Posterior vena cava (tissue), 2 donors: ENCODE measurements at regions not wholly inside any gene's neighbourhood (a gene's known extent, or its start where the extent isn't known, plus 50 kb on each side); places are given as distances from the start of the nearest gene placed in this dataset.
"Not testable (repeated sequence)": the region's sequence is repeated elsewhere in the genome, so short reads cannot be mapped to it uniquely, and the experiment has no call there.

Experiments used
- DNase-seq: peaks from one replicate; pipeline ENCODE4 v3.0.0-alpha.2; 2020; ENCODE audit warnings: low spot score
- intact Hi-C, 2 donors: fragments of 100-400 bp; cut with DNase I; formaldehyde crosslinking; loops; one replicate each; pipeline versions ENCODE4 v1.14.1 to v1.14.2; 2022 to 2023
- donor health status: DM: yes; HTN: yes; CAD: no.
- donor health status: DM: yes; HTN: yes; CAD: no.

DNA sequence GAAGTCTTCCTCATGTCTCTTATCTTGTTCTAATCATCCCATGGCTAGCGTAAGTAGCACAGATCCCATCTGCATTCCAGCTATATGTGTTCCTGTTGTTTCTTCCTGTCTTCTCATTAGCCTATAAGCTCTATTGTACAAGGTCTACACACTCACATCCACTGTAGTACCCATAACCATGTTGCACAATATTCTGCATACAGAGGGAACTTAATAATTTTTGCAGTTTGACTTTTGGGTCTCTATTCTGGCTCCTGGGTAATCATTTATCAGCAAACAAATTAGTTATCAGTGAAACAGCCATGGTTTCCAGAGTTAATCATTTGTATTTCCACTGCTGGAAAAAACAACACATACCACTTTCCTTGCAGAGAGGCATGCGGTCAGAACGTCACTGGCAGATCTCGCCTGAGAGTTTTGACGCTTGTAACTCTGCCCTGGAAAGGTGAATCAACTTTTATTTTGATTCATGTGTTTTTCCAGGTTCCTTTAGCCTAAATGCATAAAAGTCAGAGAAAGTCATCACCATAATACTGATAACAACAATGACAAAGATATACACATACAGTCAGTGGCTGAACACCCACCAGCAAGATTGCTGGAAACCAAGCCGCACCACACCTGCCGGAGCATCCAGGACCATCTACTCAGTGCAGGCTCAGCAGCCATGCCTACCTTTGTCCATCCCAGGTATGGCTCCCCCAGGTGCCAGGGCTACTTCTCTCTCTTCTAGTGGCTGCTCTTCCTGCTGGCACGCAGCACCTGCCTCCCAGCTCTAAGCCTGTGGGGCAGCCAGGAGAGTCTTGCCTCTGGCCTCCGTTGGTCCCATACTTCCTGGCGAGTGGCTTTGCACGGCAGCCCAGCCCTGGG, 158.2 kb downstream of the QRSL1 start:
- DNase-seq = no peak
- intact Hi-C loops = no loop called here

DNA sequence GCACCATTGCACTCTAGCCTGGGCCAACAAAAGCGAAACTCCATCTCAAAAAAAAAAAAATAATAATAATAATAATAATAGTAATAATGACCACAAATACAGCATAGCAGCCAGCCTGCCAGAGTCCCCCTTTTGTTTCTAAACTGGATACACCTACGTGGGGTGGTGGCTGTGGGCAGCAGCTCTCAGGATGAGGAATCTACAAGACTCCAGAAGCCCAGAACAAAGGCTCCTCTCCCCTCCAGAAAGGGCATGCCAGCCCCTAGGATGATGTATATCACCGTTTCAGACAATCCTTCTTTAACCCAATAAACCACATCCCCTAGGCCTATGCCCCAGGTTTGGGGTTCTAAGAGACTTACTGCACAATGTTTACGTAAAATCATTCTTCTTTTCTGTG, 155.9 kb downstream of the QRSL1 start:
- no peak for DNase-seq
- intact Hi-C loops = no loop called here

DNA sequence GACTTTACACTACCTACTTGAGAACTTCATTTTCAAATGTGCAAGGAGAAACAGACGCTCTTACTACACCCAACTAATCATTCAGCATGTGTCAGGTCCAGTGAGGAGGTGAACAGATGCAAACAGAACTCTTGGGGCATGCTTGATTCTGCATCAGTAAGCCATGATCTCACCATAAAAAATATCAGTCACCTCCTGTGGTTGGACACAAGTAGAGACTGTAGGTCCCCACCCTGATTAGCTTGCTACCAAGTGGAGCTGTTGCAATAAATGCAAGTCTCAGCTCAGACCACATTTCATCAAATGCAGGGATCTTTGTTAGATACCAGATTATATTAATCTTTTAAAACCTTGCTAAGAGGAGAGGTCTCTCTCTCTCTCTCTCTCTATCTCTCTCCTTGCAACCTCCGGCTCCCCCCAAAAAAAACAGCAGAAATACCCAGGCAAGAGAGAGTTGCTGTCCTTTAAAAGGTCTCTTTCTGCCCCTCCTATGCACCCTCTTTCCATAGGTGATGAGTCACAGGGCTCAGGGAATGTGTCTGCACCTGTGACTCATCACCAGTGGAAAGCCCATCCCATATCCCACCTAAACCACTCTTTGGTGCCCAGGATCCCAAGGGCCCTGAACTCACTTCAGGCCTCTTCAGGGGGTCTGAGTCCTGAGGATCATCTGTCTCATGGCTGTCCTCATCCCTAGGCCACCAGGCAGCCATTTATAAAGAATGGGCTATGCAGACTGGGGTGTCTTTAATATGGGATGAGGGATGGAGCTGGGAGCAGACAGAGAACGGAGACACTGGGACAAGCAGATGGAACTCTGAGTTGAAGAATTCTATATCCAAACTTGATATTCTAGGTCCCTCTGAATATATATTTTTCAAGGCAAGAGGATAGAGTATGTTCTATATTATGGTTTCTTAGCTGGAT, 154.5 kb downstream of the QRSL1 start:
- no peak for DNase-seq
- intact Hi-C loops = no loop called here

DNA sequence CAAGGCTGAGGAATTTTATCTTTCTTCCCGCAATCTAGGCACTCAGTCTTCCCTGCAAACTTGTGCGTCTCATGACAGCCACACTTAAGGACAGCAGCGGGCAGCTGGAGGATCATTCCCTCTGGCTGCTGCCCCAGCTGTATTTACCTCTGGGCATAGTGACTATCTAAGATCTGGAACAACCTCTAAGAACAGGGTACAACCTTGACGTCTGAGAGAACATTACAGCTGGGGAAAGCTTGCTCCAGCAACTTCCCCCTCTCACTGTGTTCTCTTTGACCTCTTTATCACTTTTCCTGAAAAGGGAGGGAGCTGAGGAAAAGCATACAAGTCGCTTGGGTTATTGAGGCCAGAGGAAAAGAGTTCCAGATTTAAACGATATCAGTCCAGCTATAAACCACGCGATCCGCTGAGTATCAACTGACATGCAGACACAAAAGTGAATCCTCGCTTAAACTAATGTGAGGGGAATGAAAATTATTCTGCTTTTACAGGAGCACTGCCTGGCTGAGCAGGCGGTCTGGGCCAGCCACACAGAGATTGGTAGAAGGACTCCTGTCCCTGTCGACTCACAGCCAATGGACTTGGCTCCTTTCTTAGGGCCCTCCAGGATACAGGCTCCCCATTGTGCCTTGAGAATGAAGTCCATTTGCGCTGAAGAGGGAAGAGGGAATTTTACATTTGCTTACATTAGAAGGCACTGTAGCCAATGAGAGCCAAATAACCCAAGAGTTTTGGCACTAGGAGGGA, 153.3 kb downstream of the QRSL1 start:
- no peak for DNase-seq
- intact Hi-C loops = no loop called here

DNA sequence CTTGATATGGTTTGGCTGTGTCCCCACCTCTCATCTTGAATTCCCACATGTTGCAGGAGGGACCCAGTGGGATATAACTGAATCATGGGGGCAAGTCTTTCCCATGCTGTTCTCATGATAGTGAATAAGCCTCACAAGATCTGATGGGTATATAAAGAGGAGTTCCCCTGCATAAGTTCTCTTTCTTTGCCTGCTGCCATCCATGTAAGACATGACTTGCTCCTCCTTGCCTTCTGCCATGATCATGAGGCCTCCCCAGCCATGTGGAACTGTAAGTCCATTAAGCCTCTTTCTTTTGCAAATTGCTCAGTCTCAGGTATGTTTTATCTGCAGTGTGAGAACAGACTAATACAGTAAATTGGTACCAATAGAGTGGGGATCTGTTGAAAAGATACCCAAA, 150.2 kb downstream of the QRSL1 start:
- DNase-seq, intact Hi-C loops: not testable (repeated sequence)

DNA sequence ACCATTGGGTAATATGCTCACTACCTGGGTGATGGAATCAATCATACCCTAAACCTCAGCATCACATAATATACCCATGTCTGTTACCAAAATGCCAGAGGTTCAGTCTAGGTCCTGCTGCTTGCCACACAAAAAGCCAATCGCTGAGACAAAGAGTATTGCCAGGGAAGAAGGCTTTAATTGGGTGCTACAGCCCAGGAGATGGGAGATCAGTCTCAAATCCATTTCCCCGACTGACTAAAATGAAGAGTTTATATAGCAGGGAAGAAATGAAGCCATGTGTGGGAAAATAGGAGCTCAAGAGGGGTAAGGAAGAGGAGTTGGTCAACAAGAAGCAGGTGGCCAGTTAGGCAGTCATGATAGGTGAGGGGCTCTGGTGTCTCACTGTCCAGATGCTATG, 149.6 kb downstream of the QRSL1 start:
- intact Hi-C loops = no loop called here
- no peak for DNase-seq

DNA sequence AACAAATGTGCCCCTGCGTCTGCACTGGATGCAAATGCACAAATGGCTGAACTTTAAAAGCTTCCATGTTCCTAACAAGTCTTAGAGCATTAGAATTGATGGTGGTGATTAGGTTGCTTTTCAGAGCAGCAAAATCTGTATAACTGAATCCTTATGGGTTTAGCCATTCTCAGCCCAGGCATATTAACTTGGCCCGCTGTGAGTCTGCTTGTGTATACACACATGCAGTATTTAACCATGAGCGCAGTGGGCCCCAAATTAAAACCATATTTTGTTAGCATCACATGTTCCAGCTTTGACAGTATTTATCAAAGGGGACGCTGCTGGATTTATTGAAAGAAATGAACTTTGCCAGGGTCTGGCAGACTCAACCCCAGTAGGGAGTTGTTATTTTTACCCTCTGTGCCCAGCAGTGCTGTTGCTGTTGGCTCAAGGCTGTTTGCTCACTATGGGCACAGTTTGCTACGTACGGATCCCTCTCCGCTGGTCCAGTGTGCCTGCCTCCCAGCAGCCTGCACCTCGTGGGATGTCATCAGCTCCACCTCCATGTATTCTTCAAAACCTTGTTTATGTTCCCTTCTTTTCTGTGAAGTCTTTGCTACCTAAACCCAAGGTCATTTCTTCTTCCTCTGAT, 144.7 kb downstream of the QRSL1 start:
- intact Hi-C loops = no loop called here
- DNase-seq = no peak

DNA sequence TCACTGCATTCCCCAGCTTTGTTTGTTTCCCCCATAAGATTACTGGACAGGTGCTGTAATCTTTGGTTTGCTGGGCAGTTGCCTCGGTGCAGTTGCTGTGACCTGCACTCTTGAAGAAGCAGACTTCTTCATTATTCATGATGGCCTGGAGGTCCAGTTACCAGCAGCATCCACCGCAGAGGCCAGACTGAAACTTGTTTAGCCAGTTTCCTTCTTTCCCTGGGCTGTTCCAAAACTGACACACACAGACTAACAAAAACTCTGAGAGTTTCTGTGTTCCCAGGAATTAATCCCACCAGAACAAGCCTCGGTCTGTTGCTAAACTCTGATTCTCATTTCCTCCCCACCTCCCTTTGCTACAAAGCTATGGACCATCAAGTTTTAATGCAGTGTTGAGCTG, 144.1 kb downstream of the QRSL1 start:
- intact Hi-C loops = no loop called here
- DNase-seq = no peak

DNA sequence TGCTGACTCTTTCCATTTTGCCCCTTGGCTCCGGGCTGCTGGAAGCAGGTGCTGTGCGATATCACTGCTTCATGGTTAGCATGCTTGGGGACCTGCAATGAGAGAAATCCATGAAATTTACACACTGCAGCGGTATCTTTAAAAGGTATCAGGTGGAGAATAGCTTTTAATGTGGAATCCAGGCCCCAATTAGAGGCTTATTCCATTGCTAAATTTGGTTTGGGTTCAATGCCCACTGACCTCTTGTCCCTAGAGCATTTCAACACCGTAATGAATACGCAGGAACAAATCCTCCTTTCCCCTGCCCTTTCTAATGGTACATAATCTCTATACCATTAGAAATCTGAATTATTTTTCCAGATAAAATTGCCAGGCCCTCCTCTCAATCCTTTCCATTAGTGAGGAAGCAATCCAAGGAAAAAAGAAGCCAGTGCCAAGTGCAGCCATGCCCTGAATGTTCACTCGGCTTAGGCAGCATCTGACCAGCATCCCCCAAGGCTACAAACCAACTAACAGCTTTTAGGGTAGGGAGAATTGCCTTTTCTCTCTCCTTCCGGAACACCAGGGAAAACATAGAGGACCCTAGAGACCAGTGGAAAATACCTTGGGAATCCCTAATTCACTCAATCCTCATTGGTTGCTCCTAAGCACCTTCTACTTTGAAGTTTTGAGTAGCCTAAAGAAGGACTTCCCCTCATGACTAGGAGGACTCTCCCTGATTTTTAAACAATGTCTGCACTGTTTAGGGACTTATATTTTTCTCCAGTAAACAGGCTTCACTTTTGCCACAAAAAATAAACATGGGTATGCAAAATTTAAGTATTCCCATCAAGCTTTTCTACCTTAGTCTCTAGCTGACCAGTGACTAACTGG, 143.1 kb downstream of the QRSL1 start:
- no peak for DNase-seq
- intact Hi-C loops = no loop called here

DNA sequence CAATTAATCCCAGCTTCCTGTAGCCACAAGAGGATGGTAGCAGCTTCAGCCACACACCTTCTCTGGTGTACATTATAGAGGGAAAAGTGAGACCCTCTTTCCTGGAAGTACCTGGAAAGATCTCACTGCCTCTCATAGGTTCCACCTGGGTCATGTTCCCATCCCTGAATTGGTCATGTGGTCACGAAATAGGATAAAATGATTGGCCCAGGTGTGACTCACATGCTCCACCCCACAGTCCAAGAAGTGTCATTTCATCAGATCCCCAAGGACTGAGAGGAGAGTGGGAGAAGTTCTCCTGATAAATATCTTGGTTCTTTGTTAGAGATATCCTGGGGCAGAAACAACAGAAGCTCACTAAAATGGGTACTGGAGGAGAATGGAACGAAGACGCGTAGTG, 142.4 kb downstream of the QRSL1 start:
- intact Hi-C loops = no loop called here
- no peak for DNase-seq

DNA sequence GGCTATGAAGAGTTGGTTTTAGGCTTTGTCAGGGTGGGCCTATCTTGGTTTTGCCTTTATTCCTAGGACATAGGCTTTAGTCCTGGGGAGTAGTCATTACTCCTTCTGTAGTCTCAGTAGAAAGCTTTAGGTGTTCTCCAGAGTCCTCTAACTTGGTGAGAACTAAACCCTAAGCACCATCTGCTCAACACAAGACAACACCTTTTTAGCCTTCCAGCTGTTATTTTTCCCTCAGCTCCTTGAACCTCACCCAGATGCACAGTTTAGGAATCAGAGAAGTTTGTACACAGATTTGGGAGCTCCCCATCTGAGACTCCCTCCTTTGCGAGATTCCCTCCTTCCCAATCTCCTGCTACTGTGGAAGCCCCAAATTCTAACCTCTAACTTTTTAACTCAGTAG, 141.3 kb downstream of the QRSL1 start:
- no peak for DNase-seq
- intact Hi-C loops = no loop called here

DNA sequence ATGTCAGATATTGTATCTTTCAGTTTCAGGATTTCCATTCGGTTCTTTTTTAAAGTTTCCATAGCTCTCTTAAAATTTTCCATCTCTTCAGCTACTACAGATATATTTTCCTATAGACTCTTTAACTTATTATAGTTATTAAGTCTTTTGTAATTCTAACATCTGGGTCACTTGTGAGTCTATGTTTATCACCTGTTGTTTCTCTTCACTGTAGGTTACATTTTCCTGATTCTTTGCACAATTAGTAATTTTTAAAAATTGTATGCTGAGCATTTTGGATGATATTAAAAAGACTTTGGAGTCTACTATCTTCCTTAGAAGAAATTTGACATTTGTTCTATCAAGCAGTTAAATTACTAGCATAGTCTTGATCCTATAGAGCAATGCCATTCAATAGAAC, 140.7 kb downstream of the QRSL1 start:
- intact Hi-C loops = no loop called here
- no peak for DNase-seq

DNA sequence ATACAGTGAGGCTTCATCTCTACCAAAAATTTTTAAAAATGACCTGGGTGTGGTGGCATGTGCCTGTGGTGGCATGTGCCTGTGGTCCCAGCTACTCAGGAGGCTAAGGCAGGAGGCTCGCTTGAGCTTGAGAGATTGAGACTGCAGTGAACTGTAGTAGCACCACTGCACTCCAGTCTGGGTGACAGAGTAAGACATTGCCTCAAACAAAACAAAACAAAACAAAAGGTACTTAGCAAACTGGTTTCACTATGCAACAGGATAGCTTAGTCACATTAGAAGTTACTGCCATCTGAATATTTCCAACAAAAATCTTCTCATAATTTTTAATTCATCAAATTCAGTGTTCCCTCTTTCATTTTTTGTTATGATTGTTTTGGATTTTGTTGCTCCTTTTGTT, 137.9 kb downstream of the QRSL1 start:
- DNase-seq = no peak
- intact Hi-C loops = no loop called here

DNA sequence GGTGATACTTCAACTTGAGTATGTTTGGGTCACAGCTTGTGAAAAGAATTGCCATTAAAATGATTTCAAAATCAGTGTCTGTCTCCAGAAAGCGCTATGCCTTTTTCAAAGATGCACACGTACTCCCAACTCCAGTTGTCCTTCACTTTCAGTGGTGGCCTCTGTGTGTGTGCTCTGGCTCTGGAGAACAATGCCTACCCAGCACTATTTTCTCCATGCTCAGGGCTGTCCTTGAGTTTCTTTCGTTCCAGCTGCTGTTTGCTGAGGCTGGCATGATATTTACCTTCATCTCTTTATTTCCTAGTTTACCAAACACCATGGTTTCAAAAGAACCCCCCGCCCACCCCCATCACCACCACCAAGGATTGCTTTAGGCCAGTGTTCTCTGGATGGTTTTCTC, 136.8 kb downstream of the QRSL1 start:
- DNase-seq = no peak
- intact Hi-C loops = no loop called here

DNA sequence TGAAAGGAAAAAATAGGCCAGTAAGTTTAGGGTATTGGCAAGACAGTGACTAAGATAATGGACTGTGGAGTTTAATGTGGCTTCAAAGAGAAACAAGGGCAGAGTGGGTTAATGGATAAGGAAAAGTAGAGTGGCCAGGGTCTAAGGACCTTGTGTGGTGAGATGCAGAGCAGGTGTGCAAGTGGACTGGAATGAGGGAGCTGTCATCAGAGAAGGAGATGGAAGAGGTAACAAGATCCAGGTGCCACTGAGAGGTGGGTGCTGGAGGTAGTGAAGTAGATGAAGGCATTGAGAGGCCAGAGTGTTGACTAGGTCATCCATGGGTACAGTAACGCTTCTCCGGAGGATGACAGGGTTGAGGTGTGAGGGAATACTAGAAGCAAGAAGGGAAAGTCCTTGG, 136.1 kb downstream of the QRSL1 start:
- intact Hi-C loops = no loop called here

DNA sequence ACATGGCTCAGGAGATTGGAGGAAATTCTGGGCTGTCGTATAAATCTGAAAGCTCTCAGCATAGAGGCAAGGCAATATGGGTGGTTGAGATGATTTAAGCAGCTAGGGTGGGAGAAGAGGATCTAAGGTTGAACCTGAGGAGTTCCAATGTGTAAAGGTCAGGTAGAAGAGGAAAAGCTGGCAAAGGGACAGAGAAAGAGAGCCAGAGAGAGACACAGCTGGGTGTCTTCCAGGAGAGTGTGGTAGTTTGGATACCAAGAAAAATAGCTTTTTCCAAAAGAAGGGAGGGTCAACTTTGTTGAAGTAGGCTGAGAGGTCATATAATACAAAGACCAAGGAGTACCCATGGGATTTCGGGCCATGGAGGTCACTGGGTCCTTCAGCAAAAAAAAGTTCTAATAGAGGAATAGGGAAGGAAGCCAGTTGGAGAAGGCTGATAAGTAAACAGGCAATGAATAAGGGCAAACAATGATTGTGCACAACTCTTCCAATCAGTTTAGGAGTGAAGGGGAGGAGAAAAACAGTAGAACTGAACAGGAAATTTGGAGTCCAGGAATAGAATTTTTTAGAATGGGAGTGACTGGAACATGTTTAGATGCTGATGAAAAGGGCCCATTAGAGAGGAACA, 135.1 kb downstream of the QRSL1 start:
- no peak for DNase-seq
- intact Hi-C loops = no loop called here

More for the DNA sequence above, 136.1 kb downstream of the QRSL1 start:
- no peak for DNase-seq

DNA sequence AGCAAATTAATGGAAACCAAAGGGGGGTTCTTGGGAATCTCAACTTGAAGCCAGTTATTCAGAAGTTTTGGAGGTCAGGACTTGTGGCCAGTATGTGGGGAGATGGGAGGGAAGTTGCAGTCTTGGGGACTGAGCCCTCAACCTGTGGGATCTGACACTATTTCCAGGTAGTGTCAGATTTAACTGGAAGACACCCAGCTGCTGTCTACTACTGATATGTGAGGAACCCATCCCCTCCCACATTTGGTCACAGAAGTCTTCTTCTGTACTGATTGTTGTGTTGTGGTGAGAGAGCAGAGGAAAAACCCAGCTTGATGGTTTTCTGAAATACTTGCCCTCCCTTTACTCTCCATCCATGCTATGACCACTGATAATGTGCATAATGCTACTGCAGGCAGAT, 134.0 kb downstream of the QRSL1 start:
- intact Hi-C loops = no loop called here
- no peak for DNase-seq

DNA sequence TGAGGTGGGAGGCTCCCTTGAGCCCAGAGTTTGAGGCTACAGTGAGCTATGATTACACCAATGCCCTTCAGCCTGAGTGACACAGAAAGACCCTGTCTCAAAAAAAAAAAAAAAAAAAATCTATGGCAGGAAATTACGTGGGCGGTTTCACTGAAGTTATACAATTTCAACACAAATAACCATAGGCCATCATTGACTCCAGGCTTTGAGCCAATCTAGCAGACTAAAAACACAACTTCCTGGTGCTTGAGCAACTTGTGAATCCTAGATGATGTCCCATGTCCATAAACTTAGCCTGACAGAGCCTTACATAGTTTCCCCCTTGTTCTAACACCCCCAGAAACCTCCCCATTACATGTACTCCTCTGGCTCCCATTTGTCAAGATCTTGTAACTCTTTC, 131.8 kb downstream of the QRSL1 start:
- intact Hi-C loops = no loop called here
- DNase-seq = no peak
